Activated CD4-positive, CD25-positive, alpha-beta regulatory T cell (primary cell): ENCODE measurements at regions not wholly inside any gene's neighbourhood (a gene's known extent, or its start where the extent isn't known, plus 50 kb on each side); places are given as distances from the start of the nearest gene placed in this dataset.
"Not testable (repeated sequence)": the region's sequence is repeated elsewhere in the genome, so short reads cannot be mapped to it uniquely, and the experiment has no call there.

ENCODE experiments used
- DNase-seq, 4 experiments: peaks; one replicate each; lab custom pipeline; 2025; lab: John Stamatoyannopoulos, UW

- no peak for DNase-seq
These were observed 423.2 kb upstream of the SGCG start for GRCh38 chr13:22757530-22758120.

GRCh38 chr13:22758245-22758644, 422.5 kb upstream of the SGCG start:
- DNase-seq, result no peak

- DNase-seq, result no peak
These were observed 419.1 kb upstream of the SGCG start for GRCh38 chr13:22761709-22762108.

GRCh38 chr13:22765547-22765946, 415.2 kb upstream of the SGCG start:
- DNase-seq, result no peak

GRCh38 chr13:22770891-22771290, 409.9 kb upstream of the SGCG start:
- no peak for DNase-seq

- DNase-seq, result no peak
These were observed 407.3 kb upstream of the SGCG start for GRCh38 chr13:22773465-22773864.

- DNase-seq, result no peak
These were observed 404.2 kb upstream of the SGCG start for GRCh38 chr13:22776394-22777186.

GRCh38 chr13:22777207-22777606, 403.6 kb upstream of the SGCG start:
- no peak for DNase-seq

GRCh38 chr13:22789027-22789593, 391.7 kb upstream of the SGCG start:
- no peak for DNase-seq

- no peak for DNase-seq
These were observed 390.9 kb upstream of the SGCG start for GRCh38 chr13:22789916-22790315.

GRCh38 chr13:22793598-22794134, 387.1 kb upstream of the SGCG start:
- DNase-seq, result no peak

GRCh38 chr13:22800526-22801401, 380.0 kb upstream of the SGCG start:
- DNase-seq, result no peak

GRCh38 chr13:22801402-22802003, 379.3 kb upstream of the SGCG start:
- no peak for DNase-seq

- DNase-seq, result no peak
These were observed 368.0 kb upstream of the SGCG start for GRCh38 chr13:22812793-22813192.

GRCh38 chr13:22813531-22814377, 367.0 kb upstream of the SGCG start:
- DNase-seq, result not testable (repeated sequence)

GRCh38 chr13:22814433-22814832, 366.3 kb upstream of the SGCG start:
- DNase-seq, result not testable (repeated sequence)

GRCh38 chr13:22821589-22821988, 359.2 kb upstream of the SGCG start:
- no peak for DNase-seq

- no peak for DNase-seq
These were observed 355.6 kb upstream of the SGCG start for GRCh38 chr13:22825186-22825585.

- no peak for DNase-seq
These were observed 352.7 kb upstream of the SGCG start for GRCh38 chr13:22828081-22828480.

GRCh38 chr13:22836475-22836874, 344.3 kb upstream of the SGCG start:
- no peak for DNase-seq
